ENCODE measurements at regions not wholly inside any gene's neighbourhood (a gene's known extent, or its start where the extent isn't known, plus 50 kb on each side); places are given as distances from the start of the nearest gene placed in this dataset.

DNA sequence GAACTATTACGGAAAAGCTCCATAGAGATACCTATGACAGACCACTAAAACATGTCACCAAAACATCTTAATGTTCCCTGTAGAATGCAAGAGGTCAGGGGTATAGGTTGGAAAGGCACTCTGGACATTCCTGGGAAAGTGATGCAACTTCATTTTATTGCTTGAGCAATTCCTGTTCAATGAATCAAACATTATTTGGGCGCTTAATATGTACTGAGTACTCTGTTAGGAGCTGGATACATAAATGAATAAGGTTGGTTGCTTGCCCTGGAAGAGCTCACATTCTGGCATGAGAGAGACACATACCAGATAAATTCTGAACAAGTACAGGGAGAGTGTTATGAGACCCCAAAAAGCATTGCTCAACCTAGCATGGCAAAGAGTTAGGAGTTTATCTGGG, 408.9 kb upstream of the DMAC1 start:
- Histone ChIP-seq H3K27ac (ENCODE audit: low read length) (no peak overlapping the region), H3K36me3 (ENCODE audit: control insufficient read depth, insufficient read depth, low read length) (no peaks in the 10 kb centered on the region), H3K27me3 (ENCODE audit: control insufficient read depth, insufficient read depth, low read length) (no peaks in the 10 kb centered on the region), H3K9me3 (ENCODE audit: control insufficient read depth, insufficient read depth, low read depth, low read length) (no peaks in the 10 kb centered on the region), H3K4me1 (ENCODE audit: control insufficient read depth, insufficient read depth, low read length) (no peaks in the 10 kb centered on the region), H3K4me3 (ENCODE audit: low read depth in 2 of 2, low read length in 2 of 2) (no peak overlapping the region)
- BruUV-seq (replicated peaks) = no TSS peak
- ATAC-seq (no peak), DNase-seq (ENCODE audit: low read depth, low spot score) (no peak)
- CTCF ChIA-PET = no interaction called here
- TF ChIP-seq, protein P1, sequence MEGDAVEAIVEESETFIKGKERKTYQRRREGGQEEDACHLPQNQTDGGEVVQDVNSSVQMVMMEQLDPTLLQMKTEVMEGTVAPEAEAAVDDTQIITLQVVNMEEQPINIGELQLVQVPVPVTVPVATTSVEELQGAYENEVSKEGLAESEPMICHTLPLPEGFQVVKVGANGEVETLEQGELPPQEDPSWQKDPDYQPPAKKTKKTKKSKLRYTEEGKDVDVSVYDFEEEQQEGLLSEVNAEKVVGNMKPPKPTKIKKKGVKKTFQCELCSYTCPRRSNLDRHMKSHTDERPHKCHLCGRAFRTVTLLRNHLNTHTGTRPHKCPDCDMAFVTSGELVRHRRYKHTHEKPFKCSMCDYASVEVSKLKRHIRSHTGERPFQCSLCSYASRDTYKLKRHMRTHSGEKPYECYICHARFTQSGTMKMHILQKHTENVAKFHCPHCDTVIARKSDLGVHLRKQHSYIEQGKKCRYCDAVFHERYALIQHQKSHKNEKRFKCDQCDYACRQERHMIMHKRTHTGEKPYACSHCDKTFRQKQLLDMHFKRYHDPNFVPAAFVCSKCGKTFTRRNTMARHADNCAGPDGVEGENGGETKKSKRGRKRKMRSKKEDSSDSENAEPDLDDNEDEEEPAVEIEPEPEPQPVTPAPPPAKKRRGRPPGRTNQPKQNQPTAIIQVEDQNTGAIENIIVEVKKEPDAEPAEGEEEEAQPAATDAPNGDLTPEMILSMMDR (IDR thresholded peaks at IDR 0.05) = no peak
- TF ChIP-seq TCF7L2 (IDR thresholded peaks at IDR 0.05; ENCODE audit: low read depth, low read length) (no peak), SIN3A (IDR thresholded peaks at IDR 0.05; ENCODE audit: borderline replicate concordance, insufficient read depth, low read depth, low read length) (no peak), POLR2AphosphoS5 (IDR thresholded peaks at IDR 0.05; ENCODE audit: low read depth, low read length) (no peak)
- TF ChIP-seq, protein P2, sequence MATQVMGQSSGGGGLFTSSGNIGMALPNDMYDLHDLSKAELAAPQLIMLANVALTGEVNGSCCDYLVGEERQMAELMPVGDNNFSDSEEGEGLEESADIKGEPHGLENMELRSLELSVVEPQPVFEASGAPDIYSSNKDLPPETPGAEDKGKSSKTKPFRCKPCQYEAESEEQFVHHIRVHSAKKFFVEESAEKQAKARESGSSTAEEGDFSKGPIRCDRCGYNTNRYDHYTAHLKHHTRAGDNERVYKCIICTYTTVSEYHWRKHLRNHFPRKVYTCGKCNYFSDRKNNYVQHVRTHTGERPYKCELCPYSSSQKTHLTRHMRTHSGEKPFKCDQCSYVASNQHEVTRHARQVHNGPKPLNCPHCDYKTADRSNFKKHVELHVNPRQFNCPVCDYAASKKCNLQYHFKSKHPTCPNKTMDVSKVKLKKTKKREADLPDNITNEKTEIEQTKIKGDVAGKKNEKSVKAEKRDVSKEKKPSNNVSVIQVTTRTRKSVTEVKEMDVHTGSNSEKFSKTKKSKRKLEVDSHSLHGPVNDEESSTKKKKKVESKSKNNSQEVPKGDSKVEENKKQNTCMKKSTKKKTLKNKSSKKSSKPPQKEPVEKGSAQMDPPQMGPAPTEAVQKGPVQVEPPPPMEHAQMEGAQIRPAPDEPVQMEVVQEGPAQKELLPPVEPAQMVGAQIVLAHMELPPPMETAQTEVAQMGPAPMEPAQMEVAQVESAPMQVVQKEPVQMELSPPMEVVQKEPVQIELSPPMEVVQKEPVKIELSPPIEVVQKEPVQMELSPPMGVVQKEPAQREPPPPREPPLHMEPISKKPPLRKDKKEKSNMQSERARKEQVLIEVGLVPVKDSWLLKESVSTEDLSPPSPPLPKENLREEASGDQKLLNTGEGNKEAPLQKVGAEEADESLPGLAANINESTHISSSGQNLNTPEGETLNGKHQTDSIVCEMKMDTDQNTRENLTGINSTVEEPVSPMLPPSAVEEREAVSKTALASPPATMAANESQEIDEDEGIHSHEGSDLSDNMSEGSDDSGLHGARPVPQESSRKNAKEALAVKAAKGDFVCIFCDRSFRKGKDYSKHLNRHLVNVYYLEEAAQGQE (IDR thresholded peaks at IDR 0.05; ENCODE audit: insufficient read depth in 1 of 2, low read depth in 2 of 2, low read length in 1 of 2) = no peak
- POLR2A ChIA-PET = no interaction called here
- in situ Hi-C loops (cut with HindIII; ENCODE audit: low pct_unique_long_range_greater_than_20kb, low sequenced_read_pairs) = no loop called here
- intact Hi-C loops (cut with micrococcal nuclease; ENCODE audit: unreplicated experiment) = no loop called here

DNA sequence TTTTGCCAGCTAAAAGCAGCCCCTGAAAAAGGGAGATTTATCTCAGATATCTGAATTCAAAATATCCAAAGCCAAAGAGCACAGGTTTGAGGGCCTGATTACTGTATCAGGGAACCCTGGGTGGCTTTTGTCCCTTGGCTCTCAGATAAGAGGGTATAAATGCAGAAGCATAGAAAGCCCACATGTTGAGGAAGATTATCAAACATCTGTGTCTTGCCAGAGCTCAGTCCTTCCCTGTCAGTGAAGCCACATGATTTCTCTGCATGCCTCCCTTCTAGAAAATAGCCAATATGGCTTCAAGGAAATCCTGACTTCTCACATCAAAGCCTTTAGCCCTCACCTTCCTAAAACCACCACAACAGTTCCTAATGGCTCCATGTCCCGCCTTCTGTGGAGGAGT, 408.0 kb upstream of the DMAC1 start:
- Histone ChIP-seq H3K4me3 (ENCODE audit: low read depth in 2 of 2, low read length in 2 of 2) (no peak overlapping the region), H3K36me3 (ENCODE audit: control insufficient read depth, insufficient read depth, low read length) (no peaks in the 10 kb centered on the region), H3K4me1 (ENCODE audit: control insufficient read depth, insufficient read depth, low read length) (no peaks in the 10 kb centered on the region), H3K27me3 (ENCODE audit: control insufficient read depth, insufficient read depth, low read length) (no peaks in the 10 kb centered on the region), H3K27ac (ENCODE audit: low read length) (no peak overlapping the region), H3K9me3 (ENCODE audit: control insufficient read depth, insufficient read depth, low read depth, low read length) (no peaks in the 10 kb centered on the region)
- no peak for DNase-seq (ENCODE audit: low read depth, low spot score)
- ChIA-PET POLR2A (no interaction called here), CTCF (no interaction called here)
- ATAC-seq = no peak
- in situ Hi-C loops (cut with HindIII; ENCODE audit: low pct_unique_long_range_greater_than_20kb, low sequenced_read_pairs) (no loop called here), intact Hi-C loops (cut with micrococcal nuclease; ENCODE audit: unreplicated experiment) (no loop called here)
- BruUV-seq (replicated peaks) = no TSS peak
- TF ChIP-seq, protein P2 (IDR thresholded peaks at IDR 0.05; ENCODE audit: insufficient read depth in 1 of 2, low read depth in 2 of 2, low read length in 1 of 2) = no peak
- TF ChIP-seq SIN3A (IDR thresholded peaks at IDR 0.05; ENCODE audit: borderline replicate concordance, insufficient read depth, low read depth, low read length) (no peak), POLR2AphosphoS5 (IDR thresholded peaks at IDR 0.05; ENCODE audit: low read depth, low read length) (no peak), TCF7L2 (IDR thresholded peaks at IDR 0.05; ENCODE audit: low read depth, low read length) (no peak)
- TF ChIP-seq, protein P1 (IDR thresholded peaks at IDR 0.05) = no peak

All from Panc1 (cell line).